K562 (cell line): ENCODE measurements at regions not wholly inside any gene's neighbourhood (a gene's known extent, or its start where the extent isn't known, plus 50 kb on each side); places are given as distances from the start of the nearest gene placed in this dataset.

ENCODE experiments used
- ATF3 ChIP-seq, 2 experiments: fragments of 450-650 bp in 1 of 2; sonication (generic) in 1 of 2; formaldehyde crosslinking in 1 of 2; IDR thresholded peaks in 1 of 2; conservative IDR thresholded peaks in 1 of 2; 2 replicates each; pipeline versions ENCODE4 v1.6.1 to v1.8.1; 2016 to 2023; ENCODE audit warnings: mild to moderate bottlenecking in 2 of 2, moderate library complexity in 2 of 2, inconsistent platforms in 1 of 2, missing genetic modification reagents in 1 of 2
- CAMTA2 ChIP-seq: fragments of 250-450 bp; sonication (Bioruptor Pico); conservative IDR thresholded peaks from 2 replicates; pipeline ENCODE4 v1.5.1; 2022
- COPS2 ChIP-seq: fragments of 450-650 bp; conservative IDR thresholded peaks from 2 replicates; pipeline ENCODE4 v1.6.1; 2016; ENCODE audit warnings: mild to moderate bottlenecking, moderate library complexity
- CTCF ChIP-seq, 3 experiments: IDR thresholded peaks in 2 of 3; conservative IDR thresholded peaks in 1 of 3; 2 replicates each; pipeline ENCODE4 v1.5.1; 2011 to 2012; ENCODE audit warnings: low read length in 3 of 3, mild to moderate bottlenecking in 3 of 3, control low read depth in 2 of 3, improper control_type of control experiment in 1 of 3, inconsistent platforms in 1 of 3, low read depth in 1 of 3, mixed read lengths in 1 of 3, moderate library complexity in 1 of 3; ENCODE audit not compliant: insufficient read depth in 2 of 3
- HMG20B ChIP-seq: fragments of 250-450 bp; sonication (Bioruptor Pico); IDR thresholded peaks from 2 replicates; pipeline ENCODE4 v1.5.0; 2021; ENCODE audit warnings: mild to moderate bottlenecking
- PATZ1 ChIP-seq: fragments of 250-450 bp; sonication (Bioruptor Pico); IDR thresholded peaks from 2 replicates; pipeline ENCODE4 v1.5.0; 2020; ENCODE audit warnings: mild to moderate bottlenecking, borderline replicate concordance
- POLR2AphosphoS5 ChIP-seq: IDR thresholded peaks from 2 replicates; pipeline ENCODE4 v1.6.1; 2011; ENCODE audit warnings: mild to moderate bottlenecking, low read depth, low read length, moderate library complexity; ENCODE audit not compliant: control insufficient read depth, insufficient read depth
- ZBTB34 ChIP-seq: fragments of 250-450 bp; sonication (Bioruptor Pico); IDR thresholded peaks from 2 replicates; pipeline ENCODE4 v1.8.0; 2021; ENCODE audit warnings: mild to moderate bottlenecking, moderate library complexity
- ZNF639 ChIP-seq, 2 experiments: fragments of 200-800 bp in 1 of 2; sonication (Bioruptor generic) in 1 of 2; sonication (generic) in 1 of 2; formaldehyde crosslinking in 1 of 2; IDR thresholded peaks in 1 of 2; conservative IDR thresholded peaks in 1 of 2; 2 replicates each; pipeline versions ENCODE4 v1.5.0 to v1.6.1; 2016 to 2020; ENCODE audit warnings: missing compliant biosample characterization in 1 of 2, missing genetic modification characterization in 1 of 2, missing genetic modification reagents in 1 of 2

- TF ChIP-seq PATZ1 (CRISPR knock-in tag) (no peak), HMG20B (CRISPR knock-in tag) (no peak), ZBTB34 (no peak), COPS2 (no peak), ATF3 (IDR thresholded peaks at IDR 0.05) (no peak), ATF3 (CRISPR knock-in tag; conservative IDR thresholded peaks at IDR 0.05) (no peak), ZNF639 (CRISPR knock-in tag; conservative IDR thresholded peaks at IDR 0.05 in 1 of 2, IDR thresholded peaks at IDR 0.05 in 1 of 2) (no peak), CTCF (IDR thresholded peaks at IDR 0.05 in 2 of 3, conservative IDR thresholded peaks at IDR 0.05 in 1 of 3; ENCODE audit: insufficient read depth in 2 of 3, low read depth in 1 of 3, low read length in 3 of 3) (no peak), CAMTA2 (CRISPR knock-in tag) (no peak), POLR2AphosphoS5 (no peak)
Measured at GRCh38 chr3:43180027-43180426, 74.1 kb upstream of the POMGNT2 start.
